GM12864 (cell line): ENCODE measurements at regions not wholly inside any gene's neighbourhood (a gene's known extent, or its start where the extent isn't known, plus 50 kb on each side); places are given as distances from the start of the nearest gene placed in this dataset.

Experiments
- DNase-seq: peaks from one replicate; pipeline ENCODE4 v3.0.0-alpha.2; 2011; ENCODE audit warnings: low read depth
- H3K4me3 ChIP-seq: 2 replicates; pipeline ENCODE4 v1.5.1; 2011; ENCODE audit warnings: mild to moderate bottlenecking, low read depth, low read length, control low read depth
- TF ChIP-seq, protein P1 (sequence below): IDR thresholded peaks from 2 replicates; pipeline ENCODE4 v1.5.1; 2011; ENCODE audit warnings: low read depth, mild to moderate bottlenecking, moderate library complexity, low read length, control low read depth, inconsistent platforms; ENCODE audit errors: missing control alignments

DNA sequence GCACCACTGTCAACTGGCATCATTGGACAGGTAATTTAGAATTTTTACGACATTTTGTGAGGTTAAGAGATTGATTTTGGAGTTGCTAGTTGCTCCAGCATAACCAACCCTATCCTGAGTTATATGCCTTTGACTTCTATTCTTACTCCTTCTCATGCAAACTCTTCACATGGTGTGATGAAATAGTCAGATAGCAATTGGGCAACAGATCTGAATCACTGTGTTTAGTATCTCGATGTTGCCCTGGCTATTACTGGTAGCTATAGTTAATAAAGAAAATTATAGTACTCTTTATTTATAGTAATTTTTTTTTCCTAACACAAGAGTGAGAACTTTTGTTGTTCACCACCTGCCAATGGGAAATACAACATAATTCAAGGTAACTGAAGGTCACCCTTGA lies 494.8 kb upstream of the TOM1L1 start:
- TF ChIP-seq, protein P1, sequence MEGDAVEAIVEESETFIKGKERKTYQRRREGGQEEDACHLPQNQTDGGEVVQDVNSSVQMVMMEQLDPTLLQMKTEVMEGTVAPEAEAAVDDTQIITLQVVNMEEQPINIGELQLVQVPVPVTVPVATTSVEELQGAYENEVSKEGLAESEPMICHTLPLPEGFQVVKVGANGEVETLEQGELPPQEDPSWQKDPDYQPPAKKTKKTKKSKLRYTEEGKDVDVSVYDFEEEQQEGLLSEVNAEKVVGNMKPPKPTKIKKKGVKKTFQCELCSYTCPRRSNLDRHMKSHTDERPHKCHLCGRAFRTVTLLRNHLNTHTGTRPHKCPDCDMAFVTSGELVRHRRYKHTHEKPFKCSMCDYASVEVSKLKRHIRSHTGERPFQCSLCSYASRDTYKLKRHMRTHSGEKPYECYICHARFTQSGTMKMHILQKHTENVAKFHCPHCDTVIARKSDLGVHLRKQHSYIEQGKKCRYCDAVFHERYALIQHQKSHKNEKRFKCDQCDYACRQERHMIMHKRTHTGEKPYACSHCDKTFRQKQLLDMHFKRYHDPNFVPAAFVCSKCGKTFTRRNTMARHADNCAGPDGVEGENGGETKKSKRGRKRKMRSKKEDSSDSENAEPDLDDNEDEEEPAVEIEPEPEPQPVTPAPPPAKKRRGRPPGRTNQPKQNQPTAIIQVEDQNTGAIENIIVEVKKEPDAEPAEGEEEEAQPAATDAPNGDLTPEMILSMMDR: no peak
- no peak overlapping the region for H3K4me3 ChIP-seq
- no peak for DNase-seq

DNA sequence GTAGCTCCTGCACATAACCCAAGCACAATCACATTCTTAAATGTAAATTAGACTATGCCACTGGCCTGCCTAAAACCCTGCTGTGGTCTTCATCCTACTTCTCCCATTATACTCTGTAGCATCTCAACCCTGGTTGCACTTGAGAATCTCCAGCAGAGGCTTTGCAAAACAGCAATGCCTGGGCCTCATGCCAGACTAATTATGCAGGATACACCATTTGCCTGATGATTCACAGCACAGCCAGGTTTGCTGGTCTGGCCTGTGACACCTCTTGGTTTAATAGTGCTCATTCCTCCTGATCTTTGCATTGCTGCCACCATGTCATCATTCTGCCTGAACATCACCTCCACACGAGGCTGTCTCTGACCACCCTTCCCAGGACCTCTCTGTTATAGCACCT lies 491.9 kb upstream of the TOM1L1 start:
- TF ChIP-seq, protein P1: no peak
- no peak overlapping the region for H3K4me3 ChIP-seq
- no peak for DNase-seq

DNA sequence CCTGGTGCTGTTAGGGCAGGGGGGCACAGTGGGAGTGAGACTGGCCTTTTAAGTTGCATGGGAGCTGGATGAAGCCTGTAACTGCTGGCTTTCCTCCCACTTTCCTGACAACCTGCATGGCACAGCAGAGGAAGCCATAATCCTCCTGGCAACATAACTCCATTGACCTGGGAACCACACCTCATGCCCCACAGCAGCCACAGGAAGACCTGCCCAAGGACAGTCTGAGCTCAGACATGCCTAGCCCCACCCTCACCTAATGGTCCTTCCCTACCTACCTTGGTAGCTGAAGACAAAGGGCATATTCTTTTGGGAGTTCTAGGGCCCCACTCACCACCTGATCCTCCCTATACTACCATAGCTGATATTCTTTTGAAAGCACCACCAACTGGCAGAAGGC lies 482.2 kb upstream of the TOM1L1 start:
- H3K4me3 ChIP-seq: no peak overlapping the region
- TF ChIP-seq, protein P1: no peak
- DNase-seq: no peak

DNA sequence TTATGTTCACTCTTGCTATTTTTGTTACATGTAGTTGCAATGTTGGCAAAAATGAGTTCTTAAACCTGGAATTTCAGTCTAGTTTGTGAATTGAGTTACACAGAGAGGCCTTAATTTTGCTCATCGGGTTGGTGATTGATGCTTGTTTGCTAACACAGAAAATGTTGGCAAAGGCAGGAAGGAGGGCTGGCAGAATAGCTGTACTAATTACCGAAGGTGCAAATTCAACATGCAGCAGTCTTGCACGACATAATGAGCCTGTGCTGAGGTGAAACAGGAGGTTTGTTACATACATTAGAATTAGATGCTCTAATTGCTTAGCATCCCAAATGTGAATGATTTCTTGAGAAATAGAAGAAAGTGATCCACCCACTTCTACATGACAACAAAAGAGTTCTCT lies 475.0 kb upstream of the TOM1L1 start:
- TF ChIP-seq, protein P1: no peak
- no peak for DNase-seq
- H3K4me3 ChIP-seq: no peak overlapping the region

DNA sequence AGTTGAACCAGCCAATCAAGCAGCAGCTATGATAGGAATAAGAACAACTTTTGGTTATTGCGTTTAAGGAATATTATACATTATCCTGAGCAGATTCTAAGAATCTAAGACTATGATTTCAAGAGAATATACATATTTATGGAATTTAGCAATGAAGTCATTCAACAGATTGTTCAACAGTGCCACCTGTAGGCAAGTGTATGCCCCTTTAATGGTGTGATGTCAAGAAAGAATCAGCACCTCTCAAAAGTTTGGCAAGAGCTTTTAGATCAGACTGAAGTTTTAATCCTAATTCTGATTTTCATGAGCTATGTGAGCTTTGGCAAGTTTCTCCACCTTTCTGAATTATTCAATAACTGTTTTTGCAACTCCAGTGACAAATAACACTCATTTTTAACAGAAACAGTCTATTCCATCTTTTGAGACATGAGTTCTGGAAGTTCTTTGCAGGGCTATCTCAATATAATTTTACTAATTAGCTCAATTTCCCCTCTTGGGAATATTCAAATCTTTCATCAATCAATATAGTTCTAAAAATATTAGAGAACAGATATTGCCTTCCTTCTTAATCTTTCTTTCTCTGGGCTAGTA lies 474.3 kb upstream of the TOM1L1 start:
- H3K4me3 ChIP-seq: no peak overlapping the region
- TF ChIP-seq, protein P1: no peak
- DNase-seq: no peak

DNA sequence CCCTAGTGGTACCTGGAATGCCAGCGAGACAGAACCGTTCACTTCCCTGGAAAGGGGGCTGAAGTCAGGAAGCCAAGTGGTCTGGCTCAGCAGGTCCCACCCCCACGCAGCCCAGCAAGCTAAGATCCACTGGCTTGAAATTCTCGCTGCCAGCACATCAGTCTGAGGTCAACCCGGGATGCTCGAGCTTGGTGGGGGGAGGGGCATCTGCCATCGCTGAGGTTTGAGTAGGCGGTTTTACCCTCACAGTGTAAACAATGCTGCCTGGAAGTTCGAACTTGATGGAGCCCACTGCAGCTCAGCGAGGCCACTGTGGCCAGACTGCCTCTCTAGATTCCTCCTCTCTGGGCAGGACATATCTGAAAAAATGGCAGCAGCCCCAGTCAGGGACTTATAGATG lies 464.7 kb upstream of the TOM1L1 start:
- no peak for DNase-seq
- TF ChIP-seq, protein P1: no peak
- no peak overlapping the region for H3K4me3 ChIP-seq

DNA sequence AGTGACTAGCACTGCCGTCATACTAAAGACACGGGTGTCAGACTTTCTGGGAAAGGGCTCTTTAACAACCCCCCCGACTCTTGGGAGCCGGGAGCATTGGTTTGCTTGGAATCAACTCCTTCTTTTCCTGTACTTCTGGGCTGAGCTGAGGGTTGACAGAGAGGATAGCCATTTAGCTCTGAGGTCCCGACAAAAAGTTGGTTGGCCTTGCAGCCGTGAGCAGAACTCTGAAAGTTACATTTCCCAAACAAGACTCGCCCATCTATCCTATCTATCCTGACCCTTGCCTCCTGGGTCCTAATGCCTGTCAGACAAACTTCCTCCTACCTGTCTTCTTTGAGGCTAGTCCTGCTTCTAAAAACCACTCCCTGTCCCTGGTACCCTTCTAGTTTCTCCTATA lies 460.8 kb upstream of the TOM1L1 start:
- no peak for DNase-seq
- H3K4me3 ChIP-seq: no peak overlapping the region
- TF ChIP-seq, protein P1: no peak
